Osteocyte (in vitro differentiated cells): ENCODE measurements at regions not wholly inside any gene's neighbourhood (a gene's known extent, or its start where the extent isn't known, plus 50 kb on each side); places are given as distances from the start of the nearest gene placed in this dataset.

Source experiments
- DNase-seq: peaks from one replicate; pipeline ENCODE4 v3.0.0; 2021; ENCODE audit warnings: mixed read lengths; ENCODE audit not compliant: unreplicated experiment; ENCODE audit errors: extremely low spot score
- H3K27ac Mint-ChIP-seq: one replicate; pipeline ENCODE4 v1.8.0; 2021; ENCODE audit warnings: mild to moderate bottlenecking, mixed read lengths; ENCODE audit not compliant: unreplicated experiment
- H3K27me3 Mint-ChIP-seq: one replicate; pipeline ENCODE4 v1.8.0; 2021; ENCODE audit warnings: mixed read lengths; ENCODE audit not compliant: unreplicated experiment
- H3K36me3 Mint-ChIP-seq: one replicate; pipeline ENCODE4 v1.8.0; 2021; ENCODE audit warnings: mixed read lengths; ENCODE audit not compliant: unreplicated experiment
- H3K4me1 Mint-ChIP-seq: one replicate; pipeline ENCODE4 v1.8.0; 2021; ENCODE audit warnings: mixed read lengths; ENCODE audit not compliant: unreplicated experiment
- H3K4me3 Mint-ChIP-seq: one replicate; pipeline ENCODE4 v1.8.0; 2021; ENCODE audit warnings: mild to moderate bottlenecking, moderate library complexity, mixed read lengths; ENCODE audit not compliant: unreplicated experiment
- H3K9me3 Mint-ChIP-seq: one replicate; pipeline ENCODE4 v1.8.0; 2021; ENCODE audit warnings: mixed read lengths; ENCODE audit not compliant: unreplicated experiment
- TF ChIP-seq, protein P1 (sequence below): fragments of 200-600 bp; sonication (generic); IDR thresholded peaks from 2 replicates; pipeline ENCODE4 v1.5.0; 2021; ENCODE audit warnings: antibody characterized with exemption, mild to moderate bottlenecking, moderate library complexity

DNA sequence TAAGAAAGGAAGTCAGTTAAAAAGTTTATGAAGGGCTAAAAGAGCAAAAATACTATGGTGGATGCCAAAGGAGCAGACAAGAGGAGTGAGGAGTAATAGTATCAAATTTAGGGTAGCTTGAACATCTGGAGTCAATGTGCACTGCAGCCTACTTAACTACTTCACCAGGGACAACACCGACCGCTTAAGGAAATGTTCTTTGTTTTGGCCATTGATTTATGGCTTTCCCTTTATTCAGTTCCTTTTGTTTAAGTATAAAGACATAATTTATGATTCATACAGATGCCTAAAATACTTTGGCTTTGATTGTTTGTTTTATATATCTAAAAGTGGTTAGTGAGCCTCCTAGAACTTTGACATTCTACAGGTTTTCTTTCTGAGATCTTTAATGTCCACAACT is 276.3 kb upstream of the PRR20A start:
- H3K4me1 Mint-ChIP-seq, result no peaks in the 10 kb centered on the region
- no peak overlapping the region for H3K27ac Mint-ChIP-seq
- TF ChIP-seq, protein P1, sequence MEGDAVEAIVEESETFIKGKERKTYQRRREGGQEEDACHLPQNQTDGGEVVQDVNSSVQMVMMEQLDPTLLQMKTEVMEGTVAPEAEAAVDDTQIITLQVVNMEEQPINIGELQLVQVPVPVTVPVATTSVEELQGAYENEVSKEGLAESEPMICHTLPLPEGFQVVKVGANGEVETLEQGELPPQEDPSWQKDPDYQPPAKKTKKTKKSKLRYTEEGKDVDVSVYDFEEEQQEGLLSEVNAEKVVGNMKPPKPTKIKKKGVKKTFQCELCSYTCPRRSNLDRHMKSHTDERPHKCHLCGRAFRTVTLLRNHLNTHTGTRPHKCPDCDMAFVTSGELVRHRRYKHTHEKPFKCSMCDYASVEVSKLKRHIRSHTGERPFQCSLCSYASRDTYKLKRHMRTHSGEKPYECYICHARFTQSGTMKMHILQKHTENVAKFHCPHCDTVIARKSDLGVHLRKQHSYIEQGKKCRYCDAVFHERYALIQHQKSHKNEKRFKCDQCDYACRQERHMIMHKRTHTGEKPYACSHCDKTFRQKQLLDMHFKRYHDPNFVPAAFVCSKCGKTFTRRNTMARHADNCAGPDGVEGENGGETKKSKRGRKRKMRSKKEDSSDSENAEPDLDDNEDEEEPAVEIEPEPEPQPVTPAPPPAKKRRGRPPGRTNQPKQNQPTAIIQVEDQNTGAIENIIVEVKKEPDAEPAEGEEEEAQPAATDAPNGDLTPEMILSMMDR, result no peak
- no peaks in the 10 kb centered on the region for H3K36me3 Mint-ChIP-seq
- DNase-seq, result no peak
- no peak overlapping the region for H3K4me3 Mint-ChIP-seq
- H3K27me3 Mint-ChIP-seq, result no peaks in the 10 kb centered on the region
- peaks cover 14% of the 10 kb centered on the region for H3K9me3 Mint-ChIP-seq

DNA sequence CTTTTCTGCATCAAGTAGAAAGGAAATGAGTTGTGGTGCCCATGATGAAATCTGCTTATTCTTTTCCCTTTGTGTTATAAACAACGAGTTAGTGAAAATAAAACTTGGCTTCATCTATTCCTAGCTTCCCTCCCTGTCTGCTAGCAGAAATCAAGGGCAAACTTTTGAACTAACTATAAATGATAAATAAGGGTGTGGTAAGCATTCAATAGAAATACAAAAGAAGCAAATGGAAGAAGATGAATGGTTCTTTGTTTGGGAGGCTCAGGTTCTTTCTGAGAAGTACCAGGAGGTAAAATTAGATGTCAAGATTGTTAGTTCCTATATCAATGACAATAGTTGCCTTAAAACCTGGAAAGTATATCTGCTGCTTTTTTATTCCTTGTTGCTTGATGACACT is 275.3 kb upstream of the PRR20A start:
- Mint-ChIP-seq H3K27me3 (no peaks in the 10 kb centered on the region), H3K36me3 (no peaks in the 10 kb centered on the region), H3K27ac (no peak overlapping the region), H3K4me3 (no peak overlapping the region), H3K9me3 (peaks cover 15% of the 10 kb centered on the region), H3K4me1 (no peaks in the 10 kb centered on the region)
- no peak for DNase-seq
- TF ChIP-seq, protein P1, result no peak

DNA sequence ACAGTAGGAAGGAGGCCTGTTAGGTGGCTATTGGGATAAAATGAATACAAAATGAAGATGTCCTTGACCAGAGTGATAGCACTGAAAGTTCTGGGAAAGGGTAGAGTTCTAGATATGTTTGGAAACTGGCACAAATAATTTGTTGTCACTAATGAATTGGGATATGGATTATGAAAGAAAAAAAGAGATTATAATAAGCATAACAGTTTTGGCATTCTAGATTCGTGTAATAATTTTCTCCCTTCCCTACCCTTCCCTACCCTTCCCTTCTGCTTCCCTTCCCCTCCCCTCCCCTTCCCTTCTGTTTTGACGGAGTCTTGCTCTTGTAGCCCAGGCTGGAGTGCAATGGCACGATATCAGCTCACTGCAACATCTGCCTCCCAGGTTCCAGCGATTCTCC is 271.0 kb upstream of the PRR20A start:
- Mint-ChIP-seq H3K27ac (no peak overlapping the region), H3K36me3 (no peaks in the 10 kb centered on the region), H3K27me3 (no peaks in the 10 kb centered on the region), H3K4me1 (no peaks in the 10 kb centered on the region), H3K9me3 (peaks cover 5% of the 10 kb centered on the region), H3K4me3 (no peak overlapping the region)
- TF ChIP-seq, protein P1, result no peak
- no peak for DNase-seq

DNA sequence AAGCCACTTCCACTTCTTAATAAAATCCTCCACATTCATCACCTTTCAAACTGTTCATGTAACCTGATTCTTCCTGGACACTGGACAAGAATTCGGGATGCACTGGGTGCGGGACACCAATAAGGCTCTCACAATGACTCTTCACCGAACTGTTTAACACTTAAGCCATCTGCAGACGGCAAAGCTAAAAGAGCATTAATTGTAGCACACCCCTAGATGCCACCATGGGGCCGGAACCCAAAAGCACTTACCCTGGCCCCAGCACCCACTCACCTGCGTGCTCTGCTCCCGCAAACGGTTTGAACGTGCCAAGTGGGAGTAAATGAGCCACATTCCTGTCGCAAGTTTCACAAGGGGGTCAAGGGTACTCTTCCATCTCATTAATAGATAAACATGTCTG is 254.3 kb upstream of the PRR20A start:
- Mint-ChIP-seq H3K9me3 (peaks cover 6% of the 10 kb centered on the region), H3K27ac (no peak overlapping the region), H3K4me1 (no peaks in the 10 kb centered on the region), H3K27me3 (no peaks in the 10 kb centered on the region), H3K36me3 (no peaks in the 10 kb centered on the region), H3K4me3 (no peak overlapping the region)
- peak; percentile 51 for DNase-seq
- TF ChIP-seq, protein P1, result no peak

DNA sequence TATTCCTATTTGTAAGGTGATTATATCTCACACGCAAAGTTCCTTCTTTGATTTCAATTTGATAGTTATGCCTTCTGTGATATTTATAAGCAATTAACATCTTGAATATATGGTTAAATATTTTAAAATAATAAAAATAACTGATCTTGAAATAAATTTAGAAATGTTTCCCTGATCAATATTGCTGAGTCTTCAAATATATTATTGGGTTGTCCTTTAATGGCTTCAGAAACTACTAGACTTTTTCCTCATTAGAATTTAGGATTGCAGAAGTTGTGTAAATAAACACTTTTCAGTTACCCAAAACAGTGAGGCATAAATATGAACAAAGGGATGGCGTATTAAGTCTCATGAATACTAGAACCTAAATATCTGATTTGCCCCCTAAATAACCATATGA is 252.3 kb upstream of the PRR20A start:
- Mint-ChIP-seq H3K27me3 (no peaks in the 10 kb centered on the region), H3K4me1 (no peaks in the 10 kb centered on the region), H3K36me3 (no peaks in the 10 kb centered on the region), H3K4me3 (no peak overlapping the region), H3K9me3 (peaks cover 5% of the 10 kb centered on the region), H3K27ac (no peak overlapping the region)
- TF ChIP-seq, protein P1, result no peak
- no peak for DNase-seq
